ENCODE measurements at regions not wholly inside any gene's neighbourhood (a gene's known extent, or its start where the extent isn't known, plus 50 kb on each side); places are given as distances from the start of the nearest gene placed in this dataset.

DNA sequence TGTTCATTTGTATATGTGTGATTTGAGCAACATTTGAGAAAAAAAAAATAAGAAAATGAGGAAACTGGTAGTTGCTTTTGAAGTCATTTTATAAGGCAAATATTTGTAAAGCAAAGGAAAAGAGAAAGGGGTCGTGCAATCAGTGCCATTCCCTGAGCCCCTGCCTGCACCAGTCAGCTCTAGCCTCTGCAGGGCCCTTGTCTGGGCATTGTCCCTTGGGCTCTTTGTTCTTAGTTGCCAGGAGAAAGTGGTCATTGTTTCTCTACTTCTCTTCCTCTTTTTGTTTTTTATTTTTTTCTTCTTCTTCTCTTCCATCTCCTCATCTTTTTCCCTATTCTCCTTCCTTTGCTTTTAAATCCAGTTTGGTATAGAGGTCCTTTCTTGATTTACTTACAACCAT is 175.3 kb upstream of the CREB1 start:
- TF ChIP-seq, protein P1, sequence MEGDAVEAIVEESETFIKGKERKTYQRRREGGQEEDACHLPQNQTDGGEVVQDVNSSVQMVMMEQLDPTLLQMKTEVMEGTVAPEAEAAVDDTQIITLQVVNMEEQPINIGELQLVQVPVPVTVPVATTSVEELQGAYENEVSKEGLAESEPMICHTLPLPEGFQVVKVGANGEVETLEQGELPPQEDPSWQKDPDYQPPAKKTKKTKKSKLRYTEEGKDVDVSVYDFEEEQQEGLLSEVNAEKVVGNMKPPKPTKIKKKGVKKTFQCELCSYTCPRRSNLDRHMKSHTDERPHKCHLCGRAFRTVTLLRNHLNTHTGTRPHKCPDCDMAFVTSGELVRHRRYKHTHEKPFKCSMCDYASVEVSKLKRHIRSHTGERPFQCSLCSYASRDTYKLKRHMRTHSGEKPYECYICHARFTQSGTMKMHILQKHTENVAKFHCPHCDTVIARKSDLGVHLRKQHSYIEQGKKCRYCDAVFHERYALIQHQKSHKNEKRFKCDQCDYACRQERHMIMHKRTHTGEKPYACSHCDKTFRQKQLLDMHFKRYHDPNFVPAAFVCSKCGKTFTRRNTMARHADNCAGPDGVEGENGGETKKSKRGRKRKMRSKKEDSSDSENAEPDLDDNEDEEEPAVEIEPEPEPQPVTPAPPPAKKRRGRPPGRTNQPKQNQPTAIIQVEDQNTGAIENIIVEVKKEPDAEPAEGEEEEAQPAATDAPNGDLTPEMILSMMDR (conservative IDR thresholded peaks at IDR 0.05; ENCODE audit: low read length) = no peak
- TF ChIP-seq EZH2phosphoT487 (IDR thresholded peaks at IDR 0.05; ENCODE audit: borderline replicate concordance) = no peak

Data from Loucy (cell line).